GM10266 (cell line): ENCODE measurements at regions not wholly inside any gene's neighbourhood (a gene's known extent, or its start where the extent isn't known, plus 50 kb on each side); places are given as distances from the start of the nearest gene placed in this dataset.

ENCODE experiments used
- DNase-seq: peaks from one replicate; pipeline ENCODE4 v3.0.0; 2012; ENCODE audit errors: extremely low spot score
- CTCF ChIP-seq: IDR thresholded peaks from 2 replicates; pipeline ENCODE4 v1.5.1; 2012; ENCODE audit warnings: mild to moderate bottlenecking, low read depth; ENCODE audit not compliant: control insufficient read depth, insufficient read depth; ENCODE audit errors: missing control alignments

DNA sequence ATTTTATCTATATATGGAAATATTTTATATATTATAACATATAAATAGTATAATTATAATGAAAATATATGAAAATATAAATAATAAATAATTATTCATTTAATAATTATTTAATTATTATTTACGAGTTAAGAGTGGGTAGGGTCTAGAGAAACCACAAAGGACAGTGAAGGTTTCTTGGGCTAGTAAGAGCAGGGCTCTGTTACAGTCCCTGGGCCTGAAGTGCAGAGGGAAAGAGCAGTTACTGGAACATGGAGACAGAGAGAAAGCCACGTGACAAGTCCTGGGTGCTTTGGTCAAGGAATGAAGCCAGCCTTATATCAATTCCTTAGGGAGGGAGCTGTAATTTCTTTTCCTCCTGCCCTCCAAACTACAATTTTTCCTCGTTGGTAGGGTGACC lies 117.2 kb upstream of the OLIG2 start:
- no peak for DNase-seq
- no peak for TF ChIP-seq CTCF

GRCh38 chr21:32909393-32909792 lies 116.3 kb upstream of the OLIG2 start:
- no peak for TF ChIP-seq CTCF

DNA sequence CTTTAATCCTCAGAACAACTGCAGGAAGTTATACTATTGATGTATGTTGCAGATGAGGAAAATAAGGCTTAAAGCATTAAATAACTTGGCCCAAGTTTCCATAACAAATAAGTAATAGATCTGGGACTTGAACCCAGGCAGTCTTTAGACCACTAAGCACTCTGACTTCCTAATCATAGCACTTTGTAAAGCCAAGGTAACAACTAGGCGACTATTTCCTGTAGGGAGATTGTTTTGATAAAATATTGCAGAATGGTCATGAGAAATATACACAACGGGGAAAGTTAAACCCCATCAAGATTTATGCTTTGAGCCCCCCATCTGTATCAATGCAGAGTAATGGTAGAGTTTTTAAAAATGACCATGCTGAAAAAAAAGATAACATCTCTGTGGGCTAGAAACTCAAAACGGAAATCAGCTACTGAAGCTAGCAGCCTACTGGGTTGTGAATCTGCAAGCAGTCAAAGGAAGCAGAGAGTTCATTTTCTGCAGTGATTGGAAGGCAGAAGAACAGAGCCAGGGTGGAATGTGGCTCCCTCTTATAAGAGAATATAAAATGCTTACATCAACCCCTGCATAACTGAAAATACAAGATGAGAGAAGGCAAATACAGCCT lies 111.2 kb upstream of the OLIG2 start:
- TF ChIP-seq CTCF, result no peak
- DNase-seq, result no peak

More at GRCh38 chr21:32909393-32909792, 116.3 kb upstream of the OLIG2 start:
- DNase-seq, result no peak

- no peak for TF ChIP-seq CTCF
- DNase-seq, result no peak
These were observed 110.6 kb upstream of the OLIG2 start for GRCh38 chr21:32915099-32915498.

DNA sequence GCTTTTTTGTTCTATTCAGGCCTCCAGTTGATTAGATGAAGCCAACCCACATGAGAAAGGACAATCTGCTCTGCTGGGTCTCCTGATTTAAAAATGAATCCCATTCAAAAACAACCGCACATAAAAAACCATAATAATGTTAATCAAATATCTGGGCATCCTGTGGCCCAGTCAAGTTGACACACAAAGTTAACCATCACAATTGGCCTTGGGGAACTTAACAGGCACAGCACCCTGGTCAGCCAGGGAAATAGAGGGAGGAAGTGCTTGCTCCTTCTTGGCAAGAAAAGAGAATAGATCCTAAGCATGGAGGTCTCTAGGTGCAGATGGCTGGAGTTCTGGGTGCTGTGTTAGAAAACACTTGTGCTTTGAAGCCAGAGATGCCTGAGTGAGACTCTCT lies 109.6 kb upstream of the OLIG2 start:
- no peak for DNase-seq
- no peak for TF ChIP-seq CTCF

DNA sequence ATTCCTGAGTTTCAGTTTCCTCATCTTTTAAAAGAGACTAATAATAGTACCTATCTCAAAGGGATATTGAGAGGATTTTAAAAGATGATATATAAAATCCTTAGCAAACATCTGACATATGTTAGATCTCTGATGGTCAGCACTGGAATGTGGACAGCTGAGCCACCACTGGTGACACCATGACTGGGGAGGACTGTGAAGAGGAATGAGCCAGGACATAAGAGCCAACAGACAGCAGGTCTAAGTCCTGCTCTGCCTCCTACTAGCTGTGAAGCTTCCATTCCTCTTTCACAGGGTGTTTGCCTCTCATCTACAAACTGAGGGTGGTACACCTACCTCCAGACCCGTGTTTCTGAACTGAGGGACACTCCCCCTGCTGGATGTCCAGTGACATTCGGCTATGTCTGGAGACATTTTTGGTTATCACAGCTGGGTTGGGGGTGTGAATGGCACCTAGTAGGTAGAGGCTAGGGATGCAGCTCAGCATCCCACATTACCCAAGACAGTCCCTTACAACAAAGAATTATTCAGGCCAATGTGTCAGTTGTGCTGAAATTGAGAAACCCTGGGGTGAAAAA lies 109.1 kb upstream of the OLIG2 start:
- DNase-seq, result no peak

More for the DNA sequence above, 109.1 kb upstream of the OLIG2 start:
- peak; percentile 14 for TF ChIP-seq CTCF
